K562 (cell line): ENCODE measurements at regions not wholly inside any gene's neighbourhood (a gene's known extent, or its start where the extent isn't known, plus 50 kb on each side); places are given as distances from the start of the nearest gene placed in this dataset.

Experiments
- ATAC-seq: fragments of 200-7000 bp; cut with Tn5 transposase; 3 replicates; pipeline ENCODE4 v1.9.1; 2020; ENCODE audit warnings: moderate library complexity
- BruUV-seq: library from RNA; stranded (reverse); fragments of 400-500 nt; replicated peaks from 2 replicates; lab custom pipeline; 2021; lab: Mats Ljungman, UMichigan
- CTCF ChIA-PET: fragments of 300-600 bp; formaldehyde crosslinking; extraction: SDS; loops from one replicate; lab custom pipeline; 2021; ENCODE audit warnings: low intra/inter-chr PET ratio; lab: Yijun Ruan, JAX
- POLR2A ChIA-PET: fragments of 300-600, 350-650 bp; sonication (Branson Sonifier 250); formaldehyde crosslinking; extraction: SDS; loops from one replicate; lab custom pipeline; 2021; ENCODE audit warnings: antibody characterized with exemption, inconsistent platforms; lab: Yijun Ruan, JAX
- DNase-seq, 4 experiments: peaks; one replicate each; pipeline versions ENCODE4 v3.0.0 to v3.0.0-alpha.2; 2011 to 2018; ENCODE audit warnings: low spot score in 3 of 4, mixed read lengths in 3 of 4; ENCODE audit errors: extremely low read depth in 1 of 4
- FAIRE-seq: peaks from 2 replicates; lab custom pipeline; 2011; peaks lifted over from hg19 to GRCh38; lab: Jason Lieb, UNC
- H2AFZ ChIP-seq: 2 replicates; pipeline ENCODE4 v1.6.0; 2011; ENCODE audit warnings: low read depth, low read length, control low read depth, inconsistent platforms
- H3K27ac ChIP-seq: fragments of 200-600 bp; 3 replicates; pipeline ENCODE4 v1.8.0; 2011; ENCODE audit warnings: low read depth, mild to moderate bottlenecking, control low read depth, inconsistent platforms, low read length, moderate library complexity, mixed read lengths; ENCODE audit errors: extremely low read depth
- H3K27me3 ChIP-seq, 2 experiments: fragments of 300-600 bp in 1 of 2; 2 replicates in 1 of 2; 3 replicates in 1 of 2; pipeline versions ENCODE4 v1.6.0 to v1.8.0; 2011; ENCODE audit warnings: inconsistent platforms in 2 of 2, low read length in 2 of 2, mild to moderate bottlenecking in 1 of 2, mixed read lengths in 1 of 2, moderate library complexity in 1 of 2; ENCODE audit not compliant: control insufficient read depth in 2 of 2, insufficient read depth in 2 of 2
- H3K36me3 ChIP-seq: fragments of 300-600 bp; 3 replicates; pipeline ENCODE4 v1.8.0; 2011; ENCODE audit warnings: mild to moderate bottlenecking, low read length, inconsistent platforms; ENCODE audit not compliant: control insufficient read depth, insufficient read depth
- H3K4me1 ChIP-seq, 2 experiments: fragments of 200-600 bp in 1 of 2; replicated peaks in 1 of 2; 2 replicates in 1 of 2; 3 replicates in 1 of 2; pipeline versions ENCODE4 v1.5.1 to v1.8.0; 2011; ENCODE audit warnings: inconsistent platforms in 2 of 2, low read length in 2 of 2, mild to moderate bottlenecking in 1 of 2, mixed read lengths in 1 of 2, moderate library complexity in 1 of 2; ENCODE audit not compliant: control insufficient read depth in 2 of 2, insufficient read depth in 2 of 2
- H3K4me2 ChIP-seq: 2 replicates; pipeline ENCODE4 v1.6.1; 2011; ENCODE audit warnings: low read length, control low read depth, inconsistent platforms, mixed read lengths; ENCODE audit not compliant: insufficient read depth
- H3K4me3 ChIP-seq: fragments of 200-600 bp; sonication (generic), shearing (Covaris generic); 2 replicates; pipeline ENCODE4 v1.5.1; 2016; ENCODE audit warnings: control low read depth, inconsistent platforms
- H3K79me2 ChIP-seq: fragments of 200-600 bp; 3 replicates; pipeline ENCODE4 v1.8.0; 2011; ENCODE audit warnings: low read length, inconsistent platforms; ENCODE audit not compliant: control insufficient read depth, insufficient read depth
- H3K9ac ChIP-seq, 2 experiments: 2 replicates each; pipeline versions ENCODE4 v1.6.0 to v1.6.1; 2011; ENCODE audit warnings: low read depth in 2 of 2, low read length in 2 of 2, control low read depth in 1 of 2, inconsistent platforms in 1 of 2, mild to moderate bottlenecking in 1 of 2, mixed read lengths in 1 of 2; ENCODE audit not compliant: insufficient read depth in 1 of 2
- H3K9me1 ChIP-seq: one replicate; pipeline ENCODE4 v1.6.0; 2011; ENCODE audit warnings: inconsistent platforms, mild to moderate bottlenecking, low read length, moderate library complexity; ENCODE audit not compliant: control insufficient read depth, insufficient read depth
- H3K9me3 ChIP-seq: replicated peaks from 2 replicates; pipeline ENCODE4 v1.5.1; 2011; ENCODE audit warnings: low read depth, low read length, inconsistent platforms; ENCODE audit not compliant: control insufficient read depth, insufficient read depth
- H4K20me1 ChIP-seq: replicated peaks from 2 replicates; pipeline ENCODE4 v1.6.1; 2011; ENCODE audit warnings: low read length, inconsistent platforms, mixed read lengths; ENCODE audit not compliant: control insufficient read depth, insufficient read depth
- CBX3 ChIP-seq, 2 experiments: IDR thresholded peaks; 1 replicate in 1 of 2; 2 replicates in 1 of 2; pipeline ENCODE4 v1.6.1; 2012; ENCODE audit warnings: inconsistent platforms in 2 of 2, low read length in 2 of 2, borderline replicate concordance in 1 of 2, control low read depth in 1 of 2
- EP300 ChIP-seq: IDR thresholded peaks from 2 replicates; pipeline ENCODE4 v1.6.1; 2012; ENCODE audit warnings: low read length, improper control_type of control experiment
- ETV1 ChIP-seq: fragments of 450-650 bp; conservative IDR thresholded peaks from 2 replicates; pipeline ENCODE4 v1.6.1; 2016; ENCODE audit warnings: missing genetic modification characterization, control low read depth, low read depth, missing compliant biosample characterization
- GATAD2A ChIP-seq: fragments of 450-650 bp; IDR thresholded peaks from 2 replicates; pipeline ENCODE4 v1.6.1; 2017
- GTF2A2 ChIP-seq: IDR thresholded peaks from 2 replicates; pipeline ENCODE4 v1.6.1; 2016; ENCODE audit warnings: mild to moderate bottlenecking, missing genetic modification characterization, missing compliant biosample characterization
- MCM7 ChIP-seq, 2 experiments: fragments of 450-650 bp; IDR thresholded peaks; 2 replicates each; pipeline ENCODE4 v1.6.1; 2016 to 2018
- SIN3B ChIP-seq: fragments of 450-650 bp; IDR thresholded peaks from 2 replicates; pipeline ENCODE4 v1.6.1; 2017; ENCODE audit warnings: low read depth, mild to moderate bottlenecking, moderate library complexity
- U2AF2 ChIP-seq: fragments of 200-400 bp; formaldehyde crosslinking; optimal IDR thresholded peaks from 2 replicates; pipeline ENCODE3; 2017; ENCODE audit warnings: low read depth, mild to moderate bottlenecking, low read length
- UBTF ChIP-seq, 2 experiments: IDR thresholded peaks; 2 replicates each; pipeline ENCODE4 v1.6.1; 2012; ENCODE audit warnings: improper control_type of control experiment in 2 of 2, low read depth in 2 of 2, low read length in 2 of 2, borderline replicate concordance in 1 of 2
- ZC3H8 ChIP-seq: fragments of 450-650 bp; IDR thresholded peaks from 2 replicates; pipeline ENCODE4 v1.6.1; 2017
- WGBS: fragments of 100-300 bp; shearing (Covaris generic); methylation state at CpG from one replicate; pipeline ENCODE4 v1.1.6; 2016; ENCODE audit warnings: low coverage, mixed read lengths; ENCODE audit not compliant: insufficient coverage; ENCODE audit errors: missing lambda C conversion rate; 5-methylcytosine and 5-hydroxymethylcytosine counted together
- in situ Hi-C: fragments of 300-500 bp; cut with MboI; formaldehyde crosslinking; loops from 4 replicates; pipeline ENCODE4 v1.15.0; 2018; ENCODE audit warnings: inconsistent platforms, mixed read lengths
- intact Hi-C: fragments of 100-400 bp; cut with micrococcal nuclease; formaldehyde crosslinking; loops from 2 replicates; pipeline ENCODE4 v1.14.2; 2022

- TF ChIP-seq ETV1 (tag) (no peak), U2AF2 (no peak), EP300 (no peak)
These were observed 105.9 kb downstream of the ENGASE start (continued) for GRCh38 chr17:79180358-79181005.

- ChIA-PET CTCF (no interaction called here), POLR2A (interaction anchor here (0.6 kb wide), 1 partner anchor 592 kb away, joined by 3 read pairs; no protein-coding TSS in a partner anchor)
- Histone ChIP-seq H2AFZ (no peak overlapping the region), H3K79me2 (no peaks in the 10 kb centered on the region), H3K36me3 (no peaks in the 10 kb centered on the region), H3K4me1 (peaks cover 0 to 6% of the 10 kb centered on the region in 2 experiments; a peak in 2 of 5 replicates), H3K9ac (no peak overlapping the region), H3K4me2 (no peak overlapping the region), H3K4me3 (no peak overlapping the region), H3K27ac (no peak overlapping the region), H3K9me1 (no peaks in the 10 kb centered on the region), H4K20me1 (peaks cover 27% of the 10 kb centered on the region), H3K27me3 (peaks cover 38 to 82% of the 10 kb centered on the region in 2 experiments), H3K9me3 (no peaks in the 10 kb centered on the region)
- in situ Hi-C loops (no loop called here), intact Hi-C loops (no loop called here)
- 1% methylated on average over 12 of the region's 16 CpGs for WGBS
- no peak for FAIRE-seq
- BruUV-seq: no TSS peak
- no peak for DNase-seq
- TF ChIP-seq MCM7 (IDR thresholded peaks at IDR 0.05): no peak
- TF ChIP-seq ZC3H8: no peak
- TF ChIP-seq GTF2A2 (tag): no peak
- no peak for TF ChIP-seq GATAD2A
- TF ChIP-seq CBX3 (IDR thresholded peaks at IDR 0.05; ENCODE audit: borderline replicate concordance in 1 of 2, low read length in 2 of 2): no peak
- TF ChIP-seq UBTF (IDR thresholded peaks at IDR 0.05; ENCODE audit: borderline replicate concordance in 1 of 2, low read depth in 2 of 2, low read length in 2 of 2): no peak
- TF ChIP-seq SIN3B: no peak
- ATAC-seq: no peak
These were observed 104.7 kb downstream of the ENGASE start for GRCh38 chr17:79179334-79179733.
